ENCODE measurements at regions not wholly inside any gene's neighbourhood (a gene's known extent, or its start where the extent isn't known, plus 50 kb on each side); places are given as distances from the start of the nearest gene placed in this dataset.

DNA sequence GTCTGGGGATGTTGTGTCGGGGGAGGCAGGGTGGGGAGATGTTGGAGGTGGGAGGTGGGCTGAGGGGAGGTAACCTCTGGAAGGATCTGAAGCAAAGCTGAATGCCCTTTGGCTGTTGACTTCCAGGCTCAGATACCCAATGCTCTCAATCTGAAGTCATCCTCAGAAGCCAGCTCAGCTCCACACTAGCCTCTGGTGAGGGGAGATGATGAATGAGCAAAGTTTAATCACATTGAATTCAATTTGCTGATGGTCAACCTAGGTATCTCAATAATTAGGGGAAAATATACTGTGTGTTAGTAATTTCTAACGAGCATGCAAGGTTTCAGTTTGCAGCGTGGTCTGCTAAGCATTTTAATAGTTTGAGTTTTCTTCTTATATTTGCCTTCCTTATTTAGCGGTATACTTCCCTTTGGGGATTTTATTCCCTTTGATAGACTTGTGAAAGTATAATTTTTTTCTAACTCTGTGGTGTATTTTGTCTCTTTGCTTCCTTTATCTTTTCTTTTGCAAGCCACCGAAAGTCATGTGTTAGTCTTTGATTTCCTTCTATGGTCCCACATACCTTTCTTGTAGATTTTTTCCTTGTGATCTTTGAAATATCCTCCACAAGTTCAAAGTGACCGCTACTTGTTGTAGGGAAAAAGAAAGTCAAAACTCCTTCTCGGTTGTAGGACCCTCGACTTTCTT is 146.3 kb upstream of the LEF1 start:
- TF ChIP-seq CTCF (IDR thresholded peaks at IDR 0.05) (no peak), EZH2 (IDR thresholded peaks at IDR 0.05; ENCODE audit: borderline replicate concordance, insufficient read depth, low read depth, low read length, poor library complexity, severe bottlenecking) (no peak)
- no peaks in the 10 kb centered on the region for H4K20me1 ChIP-seq (ENCODE audit: control insufficient read depth, insufficient read depth, low read length, poor library complexity, severe bottlenecking)
- CTCF ChIA-PET, result no interaction called here
- H3K4me1 Mint-ChIP-seq, result no peaks in the 10 kb centered on the region
- no peak overlapping the region for H3K4me3 ChIP-seq (ENCODE audit: control extremely low read depth in 1 of 5, extremely low read depth in 1 of 5, insufficient read depth in 1 of 5, low read depth in 2 of 5, low read length in 4 of 5)
- H3K9me3 Mint-ChIP-seq (ENCODE audit: insufficient read depth), result no peaks in the 10 kb centered on the region
- intact Hi-C loops (cut with micrococcal nuclease), result no loop called here
- H3K4me1 ChIP-seq (ENCODE audit: control insufficient read depth in 2 of 2, insufficient read depth in 2 of 2, low read length in 2 of 2), result no peaks in the 10 kb centered on the region
- no peaks in the 10 kb centered on the region for H3K36me3 ChIP-seq (replicated peaks in 1 of 2; ENCODE audit: control extremely low read depth in 1 of 2, control insufficient read depth in 1 of 2, extremely low read depth in 1 of 2, insufficient read depth in 2 of 2, low read length in 1 of 2)
- DNase-seq (no peak), ATAC-seq (ENCODE audit: low read depth) (no peak)
- no peaks in the 10 kb centered on the region for H3K27me3 ChIP-seq (replicated peaks in 1 of 4; ENCODE audit: control extremely low read depth in 1 of 4, control insufficient read depth in 3 of 4, insufficient read depth in 4 of 4, low read length in 3 of 4)
- H3K4me2 ChIP-seq (replicated peaks; ENCODE audit: low read depth, low read length, poor library complexity, severe bottlenecking), result no peak overlapping the region
- 60% methylated on average over 2 of the region's 8 CpGs for WGBS (ENCODE audit: insufficient coverage)
- H3K27me3 Mint-ChIP-seq, result no peaks in the 10 kb centered on the region
- no peak overlapping the region for H3K4me3 Mint-ChIP-seq
- POLR2A ChIA-PET, result no interaction called here
- no peak overlapping the region for H2AFZ ChIP-seq (ENCODE audit: insufficient read depth, low read depth, low read length, poor library complexity, severe bottlenecking)
- H3K9me3 ChIP-seq (ENCODE audit: control extremely low read depth in 1 of 3, control insufficient read depth in 2 of 3, insufficient read depth in 1 of 3, low read length in 2 of 3), result no peaks in the 10 kb centered on the region
- no peak overlapping the region for H3K27ac ChIP-seq (ENCODE audit: low read length in 2 of 2)
- no peak overlapping the region for H3K27ac Mint-ChIP-seq
- H3K79me2 ChIP-seq (ENCODE audit: control insufficient read depth, insufficient read depth, low read length), result no peaks in the 10 kb centered on the region
- no peak overlapping the region for H3K9ac ChIP-seq (ENCODE audit: low read length)

DNA sequence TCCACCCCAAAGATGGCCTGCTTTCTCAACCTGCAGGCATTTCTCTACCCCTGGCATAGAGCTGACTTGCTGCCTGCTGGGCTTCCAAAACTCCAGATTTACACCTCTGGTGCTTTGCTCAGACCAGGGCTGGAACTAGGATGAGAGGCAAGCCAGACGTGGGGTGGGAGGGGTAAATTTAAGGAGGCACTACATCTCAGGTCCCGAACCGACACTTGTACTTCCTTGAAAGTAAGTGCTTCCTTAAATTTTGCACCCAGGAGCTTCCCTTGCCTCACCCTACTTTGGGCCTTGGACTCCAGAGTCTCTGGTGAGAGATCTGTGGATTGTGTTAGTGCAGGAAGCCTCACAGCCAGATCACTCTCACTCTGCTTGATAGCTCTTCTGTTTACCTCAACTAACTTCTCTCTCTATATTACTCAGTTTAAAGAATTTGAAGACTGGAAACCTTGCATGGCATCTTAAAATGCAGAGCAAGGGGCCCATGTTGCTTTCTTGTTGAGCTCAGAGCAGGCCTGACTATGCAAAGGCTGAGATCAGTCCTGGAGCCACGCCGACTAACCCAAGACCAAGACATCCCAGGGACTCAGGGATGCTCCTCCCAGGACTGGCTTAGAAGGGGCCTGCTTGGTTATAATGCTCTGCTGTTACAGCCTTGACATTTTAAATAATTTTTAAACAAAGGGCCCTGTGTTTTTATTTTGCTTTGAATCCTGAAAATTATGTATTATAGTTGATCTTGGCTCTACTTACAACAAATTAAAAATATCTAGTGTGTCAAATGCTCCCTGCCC is 145.0 kb upstream of the LEF1 start:
- Histone ChIP-seq H2AFZ (ENCODE audit: insufficient read depth, low read depth, low read length, poor library complexity, severe bottlenecking) (no peak overlapping the region), H3K79me2 (ENCODE audit: control insufficient read depth, insufficient read depth, low read length) (no peaks in the 10 kb centered on the region), H3K9me3 (ENCODE audit: control extremely low read depth in 1 of 3, control insufficient read depth in 2 of 3, insufficient read depth in 1 of 3, low read length in 2 of 3) (no peaks in the 10 kb centered on the region), H3K27me3 (replicated peaks in 1 of 4; ENCODE audit: control extremely low read depth in 1 of 4, control insufficient read depth in 3 of 4, insufficient read depth in 4 of 4, low read length in 3 of 4) (no peaks in the 10 kb centered on the region), H3K9ac (ENCODE audit: low read length) (no peak overlapping the region), H4K20me1 (ENCODE audit: control insufficient read depth, insufficient read depth, low read length, poor library complexity, severe bottlenecking) (no peaks in the 10 kb centered on the region), H3K4me1 (ENCODE audit: control insufficient read depth in 2 of 2, insufficient read depth in 2 of 2, low read length in 2 of 2) (no peaks in the 10 kb centered on the region), H3K4me3 (ENCODE audit: control extremely low read depth in 1 of 5, extremely low read depth in 1 of 5, insufficient read depth in 1 of 5, low read depth in 2 of 5, low read length in 4 of 5) (no peak overlapping the region), H3K36me3 (replicated peaks in 1 of 2; ENCODE audit: control extremely low read depth in 1 of 2, control insufficient read depth in 1 of 2, extremely low read depth in 1 of 2, insufficient read depth in 2 of 2, low read length in 1 of 2) (no peaks in the 10 kb centered on the region), H3K4me2 (replicated peaks; ENCODE audit: low read depth, low read length, poor library complexity, severe bottlenecking) (no peak overlapping the region), H3K27ac (ENCODE audit: low read length in 2 of 2) (no peak overlapping the region)
- TF ChIP-seq CTCF (IDR thresholded peaks at IDR 0.05) (no peak), EZH2 (IDR thresholded peaks at IDR 0.05; ENCODE audit: borderline replicate concordance, insufficient read depth, low read depth, low read length, poor library complexity, severe bottlenecking) (no peak)
- Mint-ChIP-seq H3K27me3 (peaks cover 5% of the 10 kb centered on the region), H3K4me3 (no peak overlapping the region), H3K27ac (no peak overlapping the region), H3K9me3 (ENCODE audit: insufficient read depth) (no peaks in the 10 kb centered on the region), H3K4me1 (no peaks in the 10 kb centered on the region)
- no peak for DNase-seq
- ATAC-seq (ENCODE audit: low read depth), result no peak
- intact Hi-C loops (cut with micrococcal nuclease), result no loop called here
- WGBS (ENCODE audit: insufficient coverage), result 94% methylated on average over 2 of the region's 5 CpGs
- CTCF ChIA-PET, result no interaction called here
- POLR2A ChIA-PET, result no interaction called here

All from B cell (primary cell).